ENCODE measurements at regions not wholly inside any gene's neighbourhood (a gene's known extent, or its start where the extent isn't known, plus 50 kb on each side); places are given as distances from the start of the nearest gene placed in this dataset.

- POLR2A ChIA-PET = no interaction called here
- Mint-ChIP-seq H3K27me3 (no peaks in the 10 kb centered on the region), H3K4me3 (no peak overlapping the region), H3K27ac (no peak overlapping the region), H3K9me3 (peaks cover 6 to 31% (median 16%) of the 10 kb centered on the region in 9 donors), H3K4me1 (no peaks in the 10 kb centered on the region), H3K36me3 (peaks cover 0 to 6% (median 0%) of the 10 kb centered on the region in 3 donors)
- no peak for ATAC-seq
- no peak for DNase-seq
Observed at GRCh38 chr5:165858118-165858517, 2352.7 kb downstream of the MAT2B start.

GRCh38 chr5:165859251-165859650, 2353.8 kb downstream of the MAT2B start:
- H3K4me1 Mint-ChIP-seq = no peaks in the 10 kb centered on the region
- POLR2A ChIA-PET = no interaction called here
- ATAC-seq = no peak
- peaks cover 6 to 28% (median 15%) of the 10 kb centered on the region in 9 donors for H3K9me3 Mint-ChIP-seq
- H3K27me3 Mint-ChIP-seq = no peaks in the 10 kb centered on the region
- H3K36me3 Mint-ChIP-seq = peaks cover 0 to 1% (median 0%) of the 10 kb centered on the region in 3 donors
- DNase-seq = no peak
- H3K27ac Mint-ChIP-seq = no peak overlapping the region
- H3K4me3 Mint-ChIP-seq = no peak overlapping the region

DNA sequence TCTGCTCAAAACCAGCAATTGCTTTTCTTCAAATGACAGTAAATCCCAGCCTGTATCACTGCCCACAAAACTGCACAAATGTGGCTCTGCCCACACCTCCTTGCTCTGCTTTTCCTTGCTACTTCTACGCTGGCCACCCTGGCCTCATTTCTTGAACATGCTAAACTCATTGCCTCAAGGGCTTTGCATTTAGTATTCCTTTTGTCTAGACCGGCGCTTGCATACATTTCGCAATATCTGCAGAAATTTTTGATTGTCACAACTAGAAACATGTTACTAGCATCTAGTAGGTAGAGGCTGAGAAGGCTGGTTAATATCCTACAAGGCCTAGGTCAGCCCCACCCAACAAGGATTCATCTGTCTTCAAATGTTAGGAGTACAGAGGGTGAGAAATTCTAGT, 2357.8 kb downstream of the MAT2B start:
- no peaks in the 10 kb centered on the region for H3K36me3 Mint-ChIP-seq
- H3K4me3 Mint-ChIP-seq = no peak overlapping the region
- H3K4me1 Mint-ChIP-seq = no peaks in the 10 kb centered on the region
- POLR2A ChIA-PET = no interaction called here
- H3K27ac Mint-ChIP-seq = no peak overlapping the region
- ATAC-seq (no peak), DNase-seq (no peak)
- H3K9me3 Mint-ChIP-seq = peaks cover 0 to 14% (median 8%) of the 10 kb centered on the region in 9 donors
- no peaks in the 10 kb centered on the region for H3K27me3 Mint-ChIP-seq

- ATAC-seq (no peak), DNase-seq (no peak)
- H3K4me3 Mint-ChIP-seq = no peak overlapping the region
- peaks cover 0 to 25% (median 11%) of the 10 kb centered on the region in 9 donors for H3K9me3 Mint-ChIP-seq
- no peaks in the 10 kb centered on the region for H3K4me1 Mint-ChIP-seq
- H3K36me3 Mint-ChIP-seq = no peaks in the 10 kb centered on the region
- no peaks in the 10 kb centered on the region for H3K27me3 Mint-ChIP-seq
- no peak overlapping the region for H3K27ac Mint-ChIP-seq
- POLR2A ChIA-PET = no interaction called here
Observed at GRCh38 chr5:165871291-165871690, 2365.9 kb downstream of the MAT2B start.

- POLR2A ChIA-PET = no interaction called here
- Mint-ChIP-seq H3K36me3 (no peaks in the 10 kb centered on the region), H3K27me3 (no peaks in the 10 kb centered on the region), H3K4me1 (no peaks in the 10 kb centered on the region), H3K4me3 (no peak overlapping the region), H3K27ac (no peak overlapping the region), H3K9me3 (peaks cover 6 to 43% (median 23%) of the 10 kb centered on the region in 9 donors)
- no peak for ATAC-seq
- DNase-seq = no peak
Observed at GRCh38 chr5:165874851-165875250, 2369.4 kb downstream of the MAT2B start.

DNA sequence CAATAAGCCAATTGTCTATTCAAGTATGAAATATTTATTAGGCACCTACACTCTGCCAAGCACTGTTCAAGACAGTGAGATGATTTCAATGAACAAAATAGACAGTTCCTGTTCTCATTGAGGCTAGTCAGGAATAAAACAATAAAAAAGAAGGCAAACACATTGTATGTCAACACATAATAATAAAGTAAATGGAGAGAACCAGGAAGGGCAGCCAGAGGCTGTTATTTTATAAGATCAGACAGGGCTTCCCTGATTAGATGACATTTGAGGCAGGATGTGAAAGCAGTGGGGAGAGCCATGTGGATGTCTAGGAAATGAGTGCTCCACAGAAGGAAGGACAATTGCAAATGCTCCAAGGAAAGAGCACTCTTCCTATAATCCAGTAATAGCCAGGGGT, 2371.1 kb downstream of the MAT2B start:
- Mint-ChIP-seq H3K4me3 (no peak overlapping the region), H3K9me3 (peaks cover 6 to 37% (median 22%) of the 10 kb centered on the region in 9 donors), H3K27me3 (no peaks in the 10 kb centered on the region), H3K36me3 (no peaks in the 10 kb centered on the region), H3K27ac (no peak overlapping the region), H3K4me1 (no peaks in the 10 kb centered on the region)
- ATAC-seq (no peak), DNase-seq (no peak)
- POLR2A ChIA-PET = no interaction called here

- Mint-ChIP-seq H3K9me3 (peaks cover 6 to 41% (median 21%) of the 10 kb centered on the region in 9 donors), H3K4me1 (no peaks in the 10 kb centered on the region), H3K4me3 (no peak overlapping the region), H3K36me3 (no peaks in the 10 kb centered on the region), H3K27me3 (no peaks in the 10 kb centered on the region), H3K27ac (no peak overlapping the region)
- DNase-seq = no peak
- POLR2A ChIA-PET = no interaction called here
- ATAC-seq = no peak
Observed at GRCh38 chr5:165877475-165877874, 2372.1 kb downstream of the MAT2B start.

DNA sequence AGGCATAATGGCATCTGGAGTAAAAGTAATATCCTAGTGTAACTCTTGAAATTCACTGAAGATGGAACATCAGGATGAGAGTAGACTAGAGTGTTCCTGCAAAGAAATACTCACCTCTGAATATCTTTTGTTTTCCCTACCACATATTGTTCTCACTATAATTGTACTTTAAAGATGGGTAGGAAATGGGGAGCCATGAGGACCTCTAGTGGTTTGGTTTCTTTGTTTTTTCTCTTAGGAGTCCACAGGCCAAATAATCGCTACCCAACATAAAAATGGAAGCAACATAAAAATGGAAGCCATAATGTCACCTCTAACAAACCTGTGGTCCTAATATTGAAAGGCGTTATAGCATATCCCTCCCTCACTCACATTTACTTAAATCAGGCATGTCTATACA, 2375.8 kb downstream of the MAT2B start:
- POLR2A ChIA-PET = no interaction called here
- Mint-ChIP-seq H3K4me3 (no peak overlapping the region), H3K27me3 (no peaks in the 10 kb centered on the region), H3K4me1 (no peaks in the 10 kb centered on the region), H3K36me3 (peaks cover 0 to 5% (median 0%) of the 10 kb centered on the region in 3 donors), H3K9me3 (peaks cover 8 to 30% (median 16%) of the 10 kb centered on the region in 9 donors), H3K27ac (no peak overlapping the region)
- DNase-seq (no peak), ATAC-seq (no peak)

GRCh38 chr5:165882099-165882498, 2376.7 kb downstream of the MAT2B start:
- H3K4me3 Mint-ChIP-seq = no peak overlapping the region
- no peaks in the 10 kb centered on the region for H3K4me1 Mint-ChIP-seq
- ATAC-seq (no peak), DNase-seq (no peak)
- POLR2A ChIA-PET = no interaction called here
- no peaks in the 10 kb centered on the region for H3K27me3 Mint-ChIP-seq
- peaks cover 6 to 24% (median 12%) of the 10 kb centered on the region in 9 donors for H3K9me3 Mint-ChIP-seq
- H3K27ac Mint-ChIP-seq = no peak overlapping the region
- H3K36me3 Mint-ChIP-seq = peaks cover 0 to 5% (median 0%) of the 10 kb centered on the region in 3 donors

GRCh38 chr5:165885623-165886350, 2380.4 kb downstream of the MAT2B start:
- no peak overlapping the region for H3K27ac Mint-ChIP-seq
- H3K4me3 Mint-ChIP-seq = no peak overlapping the region
- no peak for ATAC-seq

GRCh38 chr5:165887147-165887546, 2381.7 kb downstream of the MAT2B start:
- POLR2A ChIA-PET = no interaction called here

More at GRCh38 chr5:165885623-165886350, 2380.4 kb downstream of the MAT2B start:
- no peak for DNase-seq
- H3K27me3 Mint-ChIP-seq = no peaks in the 10 kb centered on the region
- POLR2A ChIA-PET = no interaction called here
- peaks cover 0 to 5% (median 0%) of the 10 kb centered on the region in 3 donors for H3K36me3 Mint-ChIP-seq
- peaks cover 2 to 25% (median 7%) of the 10 kb centered on the region in 9 donors for H3K9me3 Mint-ChIP-seq
- H3K4me1 Mint-ChIP-seq = no peaks in the 10 kb centered on the region

GRCh38 chr5:165892383-165892782, 2387.0 kb downstream of the MAT2B start:
- DNase-seq = no peak
- Mint-ChIP-seq H3K36me3 (peaks cover 0 to 6% (median 0%) of the 10 kb centered on the region in 3 donors), H3K27me3 (no peaks in the 10 kb centered on the region), H3K27ac (no peak overlapping the region), H3K4me3 (no peak overlapping the region), H3K9me3 (peaks cover 0 to 26% (median 11%) of the 10 kb centered on the region in 9 donors), H3K4me1 (no peaks in the 10 kb centered on the region)
- POLR2A ChIA-PET = no interaction called here
- ATAC-seq = no peak

More at GRCh38 chr5:165887147-165887546, 2381.7 kb downstream of the MAT2B start:
- no peak for DNase-seq
- ATAC-seq = no peak
- H3K9me3 Mint-ChIP-seq = peaks cover 2 to 25% (median 7%) of the 10 kb centered on the region in 9 donors
- no peak overlapping the region for H3K4me3 Mint-ChIP-seq
- H3K27ac Mint-ChIP-seq = no peak overlapping the region
- no peaks in the 10 kb centered on the region for H3K27me3 Mint-ChIP-seq
- no peaks in the 10 kb centered on the region for H3K4me1 Mint-ChIP-seq
- H3K36me3 Mint-ChIP-seq = peaks cover 0 to 5% (median 0%) of the 10 kb centered on the region in 3 donors

DNA sequence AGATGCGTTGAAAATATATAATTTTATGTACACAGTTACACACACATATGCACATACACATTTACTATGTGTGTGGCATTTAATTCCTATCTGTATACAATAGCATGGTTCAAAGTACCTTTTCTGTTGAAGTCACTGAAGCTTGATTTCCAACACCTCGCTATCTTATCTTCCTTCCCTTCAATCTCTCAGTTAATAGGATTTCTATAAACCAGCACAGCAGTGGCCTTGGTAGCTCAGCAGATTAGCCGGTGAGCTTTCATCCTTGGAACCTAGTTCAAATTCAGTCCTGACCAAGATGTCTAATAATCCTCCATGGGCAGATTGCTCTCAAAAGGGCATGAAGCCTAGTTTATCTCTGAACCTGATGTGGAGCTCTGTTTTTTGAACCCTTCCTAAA, 2389.5 kb downstream of the MAT2B start:
- Mint-ChIP-seq H3K4me1 (no peaks in the 10 kb centered on the region), H3K4me3 (no peak overlapping the region), H3K27ac (no peak overlapping the region), H3K36me3 (peaks cover 0 to 6% (median 0%) of the 10 kb centered on the region in 3 donors), H3K27me3 (no peaks in the 10 kb centered on the region), H3K9me3 (peaks cover 2 to 28% (median 11%) of the 10 kb centered on the region in 9 donors)
- DNase-seq (no peak), ATAC-seq (no peak)
- POLR2A ChIA-PET = no interaction called here

GRCh38 chr5:165903835-165904234, 2387.6 kb upstream of the WWC1 start:
- Mint-ChIP-seq H3K27me3 (no peaks in the 10 kb centered on the region), H3K9me3 (peaks cover 0 to 24% (median 6%) of the 10 kb centered on the region in 9 donors), H3K4me3 (no peak overlapping the region), H3K4me1 (no peaks in the 10 kb centered on the region), H3K36me3 (no peaks in the 10 kb centered on the region), H3K27ac (no peak overlapping the region)
- POLR2A ChIA-PET = no interaction called here
- ATAC-seq (no peak), DNase-seq (no peak)
